Mucosa of descending colon (tissue), 3 donors: ENCODE measurements at regions not wholly inside any gene's neighbourhood (a gene's known extent, or its start where the extent isn't known, plus 50 kb on each side); places are given as distances from the start of the nearest gene placed in this dataset.

Experiments used
- ATAC-seq: fragments of 200-7000 bp; cut with Tn5 transposase; one replicate; pipeline ENCODE4 v1.9.1; 2020; ENCODE audit warnings: mild to moderate bottlenecking, moderate library complexity
- DNase-seq, 3 donors: peaks; one replicate each; pipeline ENCODE4 v3.0.0-alpha.2; 2020
- H3K36me3 ChIP-seq: fragments of 200-600 bp; one replicate; pipeline ENCODE4 v1.8.0; 2021; ENCODE audit warnings: low read depth, mild to moderate bottlenecking
- H3K4me1 ChIP-seq: fragments of 200-600 bp; one replicate; pipeline ENCODE4 v1.8.0; 2021; ENCODE audit warnings: low read depth, mild to moderate bottlenecking
- H3K4me3 ChIP-seq: fragments of 200-600 bp; one replicate; pipeline ENCODE4 v1.8.0; 2021; ENCODE audit warnings: mild to moderate bottlenecking
- H3K9me3 ChIP-seq: fragments of 200-600 bp; one replicate; pipeline ENCODE4 v1.8.0; 2021; ENCODE audit warnings: mild to moderate bottlenecking
- intact Hi-C, 2 donors: fragments of 100-400 bp; cut with DNase I in 1 of 2; cut with micrococcal nuclease in 1 of 2; formaldehyde crosslinking; loops; one replicate each; pipeline versions ENCODE4 v1.11.0 to v1.11.1; 2022; cut with DNase I, micrococcal nuclease
- TF ChIP-seq, protein P1 (sequence below): fragments of 200-600 bp; IDR thresholded peaks from one replicate; pipeline ENCODE4 v1.8.0; 2022; ENCODE audit warnings: antibody characterized with exemption, mild to moderate bottlenecking
- donor health status: DM: no; HTN: no; CAD: no; lungs with moderate emphysema.
- donor health status: DM: no; HTN: no; CAD: no.
- donor health status: DM: no; HTN: yes; CAD: no.

GRCh38 chr6:23269436-23269835 is 700.1 kb downstream of the HDGFL1 start:
- H3K36me3 ChIP-seq = no peaks in the 10 kb centered on the region
- no peak overlapping the region for H3K4me3 ChIP-seq
- no peaks in the 10 kb centered on the region for H3K4me1 ChIP-seq
- DNase-seq = no peak
- intact Hi-C loops = no loop called here
- TF ChIP-seq, protein P1, sequence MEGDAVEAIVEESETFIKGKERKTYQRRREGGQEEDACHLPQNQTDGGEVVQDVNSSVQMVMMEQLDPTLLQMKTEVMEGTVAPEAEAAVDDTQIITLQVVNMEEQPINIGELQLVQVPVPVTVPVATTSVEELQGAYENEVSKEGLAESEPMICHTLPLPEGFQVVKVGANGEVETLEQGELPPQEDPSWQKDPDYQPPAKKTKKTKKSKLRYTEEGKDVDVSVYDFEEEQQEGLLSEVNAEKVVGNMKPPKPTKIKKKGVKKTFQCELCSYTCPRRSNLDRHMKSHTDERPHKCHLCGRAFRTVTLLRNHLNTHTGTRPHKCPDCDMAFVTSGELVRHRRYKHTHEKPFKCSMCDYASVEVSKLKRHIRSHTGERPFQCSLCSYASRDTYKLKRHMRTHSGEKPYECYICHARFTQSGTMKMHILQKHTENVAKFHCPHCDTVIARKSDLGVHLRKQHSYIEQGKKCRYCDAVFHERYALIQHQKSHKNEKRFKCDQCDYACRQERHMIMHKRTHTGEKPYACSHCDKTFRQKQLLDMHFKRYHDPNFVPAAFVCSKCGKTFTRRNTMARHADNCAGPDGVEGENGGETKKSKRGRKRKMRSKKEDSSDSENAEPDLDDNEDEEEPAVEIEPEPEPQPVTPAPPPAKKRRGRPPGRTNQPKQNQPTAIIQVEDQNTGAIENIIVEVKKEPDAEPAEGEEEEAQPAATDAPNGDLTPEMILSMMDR = no peak
- no peak for ATAC-seq
- no peaks in the 10 kb centered on the region for H3K9me3 ChIP-seq

DNA sequence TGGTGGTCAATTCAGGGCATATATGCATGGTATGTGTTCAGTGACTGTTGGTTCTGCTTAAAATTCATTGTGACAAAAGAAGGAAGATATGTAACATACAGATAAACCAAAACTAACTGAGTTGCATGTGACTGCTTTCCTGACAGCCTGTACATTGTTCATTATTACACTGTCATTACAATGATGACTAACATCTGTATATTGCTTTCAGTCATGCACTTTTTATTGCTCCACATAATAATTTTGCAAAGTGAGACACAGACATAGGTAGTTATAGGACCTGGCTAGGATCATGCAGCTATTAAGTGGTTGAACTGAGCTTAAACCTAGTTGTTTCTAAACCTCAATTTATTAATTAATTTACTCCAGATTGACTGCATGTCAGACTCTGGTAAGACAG is 703.2 kb downstream of the HDGFL1 start:
- intact Hi-C loops = no loop called here
- Histone ChIP-seq H3K36me3 (no peaks in the 10 kb centered on the region), H3K9me3 (no peaks in the 10 kb centered on the region), H3K4me1 (no peaks in the 10 kb centered on the region), H3K4me3 (no peak overlapping the region)
- ATAC-seq (no peak), DNase-seq (no peak)
- TF ChIP-seq, protein P1 = no peak

GRCh38 chr6:23277521-23278179 is 708.3 kb downstream of the HDGFL1 start:
- Histone ChIP-seq H3K4me1 (no peaks in the 10 kb centered on the region), H3K36me3 (no peaks in the 10 kb centered on the region), H3K4me3 (no peak overlapping the region), H3K9me3 (no peaks in the 10 kb centered on the region)
- no peak for ATAC-seq
- intact Hi-C loops = no loop called here
- no peak for DNase-seq
- TF ChIP-seq, protein P1 = no peak

DNA sequence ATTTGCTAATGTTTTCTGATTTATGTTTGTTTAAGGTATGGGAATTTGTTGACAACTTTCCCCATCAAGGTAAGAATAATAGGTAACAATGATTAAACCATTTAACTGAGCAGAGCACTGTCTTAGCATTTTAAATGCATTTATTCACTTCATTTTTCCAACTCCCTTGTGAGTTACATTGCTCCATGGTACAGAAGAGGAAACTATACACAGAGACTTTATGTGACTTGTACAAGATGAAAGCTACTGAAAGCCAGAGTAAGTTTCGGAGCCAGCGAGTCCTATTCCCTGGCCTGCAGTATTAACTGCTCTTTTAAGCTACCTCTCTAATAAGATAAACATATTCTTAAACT is 708.8 kb downstream of the HDGFL1 start:
- H3K36me3 ChIP-seq = no peaks in the 10 kb centered on the region
- intact Hi-C loops = no loop called here
- H3K4me1 ChIP-seq = no peaks in the 10 kb centered on the region
- DNase-seq (no peak), ATAC-seq (no peak)
- TF ChIP-seq, protein P1 = no peak
- H3K4me3 ChIP-seq = no peak overlapping the region
- no peaks in the 10 kb centered on the region for H3K9me3 ChIP-seq

DNA sequence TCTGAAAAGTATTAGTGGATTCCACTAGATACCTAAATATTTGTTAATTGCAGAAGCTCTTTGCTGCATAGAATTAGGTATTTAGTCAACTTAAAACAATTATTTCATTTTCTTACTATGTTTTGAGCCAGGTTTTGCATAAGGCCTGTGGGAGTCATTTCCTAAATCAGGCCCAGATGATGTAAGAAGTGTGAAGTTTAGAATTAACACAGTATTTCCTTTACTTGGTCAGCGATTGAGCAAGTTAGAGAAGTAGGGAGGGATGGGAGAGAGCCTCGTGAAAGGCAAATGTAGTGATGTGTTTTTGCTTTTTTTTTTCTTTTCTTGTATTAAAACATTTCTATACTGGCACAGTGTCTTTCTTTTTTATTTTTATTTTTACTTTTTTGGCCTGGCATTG is 711.1 kb downstream of the HDGFL1 start:
- DNase-seq (no peak), ATAC-seq (no peak)
- Histone ChIP-seq H3K4me3 (no peak overlapping the region), H3K4me1 (no peaks in the 10 kb centered on the region), H3K36me3 (no peaks in the 10 kb centered on the region), H3K9me3 (no peaks in the 10 kb centered on the region)
- intact Hi-C loops = no loop called here
- TF ChIP-seq, protein P1 = no peak
